ENCODE measurements at regions not wholly inside any gene's neighbourhood (a gene's known extent, or its start where the extent isn't known, plus 50 kb on each side); places are given as distances from the start of the nearest gene placed in this dataset.

DNA sequence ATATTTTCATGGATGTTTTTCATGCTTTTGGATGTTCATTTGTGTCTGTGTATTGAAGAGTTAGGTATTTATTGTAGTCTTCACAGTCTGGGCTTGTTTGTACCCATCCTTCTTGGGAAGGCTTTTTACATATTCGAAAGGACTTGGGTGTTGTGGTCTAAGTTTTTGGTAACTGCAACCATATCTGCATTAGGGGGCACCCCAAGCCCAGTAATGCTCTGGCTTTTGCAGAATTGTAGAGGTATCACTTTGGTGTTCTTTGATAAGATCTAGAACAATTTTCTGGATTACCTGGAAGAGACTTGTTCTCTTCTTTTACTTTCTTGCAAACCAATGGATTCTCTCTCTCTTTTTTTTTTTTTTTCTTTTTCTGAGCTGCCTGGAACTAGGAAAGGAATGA is 581.3 kb downstream of the DACH1 start:
- H3K4me1 ChIP-seq (ENCODE audit: control insufficient read depth in 1 of 2, insufficient read depth in 2 of 2, low read depth in 1 of 2, low read length in 1 of 2), result no peaks in the 10 kb centered on the region
- ChIA-PET POLR2A (no interaction called here), CTCF (interaction anchor here (0.6 to 1.6 kb wide), 2 partner anchors 338 to 1410 kb away, joined by 3 to 4 read pairs; no protein-coding TSS in a partner anchor)
- H3F3A ChIP-seq (replicated peaks; ENCODE audit: insufficient read depth), result no peaks in the 10 kb centered on the region
- no peaks in the 10 kb centered on the region for H3K27me3 ChIP-seq (ENCODE audit: insufficient read depth)
- H2AFZ ChIP-seq (ENCODE audit: low read depth), result no peak overlapping the region
- TF ChIP-seq, protein P1, sequence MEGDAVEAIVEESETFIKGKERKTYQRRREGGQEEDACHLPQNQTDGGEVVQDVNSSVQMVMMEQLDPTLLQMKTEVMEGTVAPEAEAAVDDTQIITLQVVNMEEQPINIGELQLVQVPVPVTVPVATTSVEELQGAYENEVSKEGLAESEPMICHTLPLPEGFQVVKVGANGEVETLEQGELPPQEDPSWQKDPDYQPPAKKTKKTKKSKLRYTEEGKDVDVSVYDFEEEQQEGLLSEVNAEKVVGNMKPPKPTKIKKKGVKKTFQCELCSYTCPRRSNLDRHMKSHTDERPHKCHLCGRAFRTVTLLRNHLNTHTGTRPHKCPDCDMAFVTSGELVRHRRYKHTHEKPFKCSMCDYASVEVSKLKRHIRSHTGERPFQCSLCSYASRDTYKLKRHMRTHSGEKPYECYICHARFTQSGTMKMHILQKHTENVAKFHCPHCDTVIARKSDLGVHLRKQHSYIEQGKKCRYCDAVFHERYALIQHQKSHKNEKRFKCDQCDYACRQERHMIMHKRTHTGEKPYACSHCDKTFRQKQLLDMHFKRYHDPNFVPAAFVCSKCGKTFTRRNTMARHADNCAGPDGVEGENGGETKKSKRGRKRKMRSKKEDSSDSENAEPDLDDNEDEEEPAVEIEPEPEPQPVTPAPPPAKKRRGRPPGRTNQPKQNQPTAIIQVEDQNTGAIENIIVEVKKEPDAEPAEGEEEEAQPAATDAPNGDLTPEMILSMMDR (IDR thresholded peaks at IDR 0.05), result peak; percentile 31
- TF ChIP-seq RFX5 (IDR thresholded peaks at IDR 0.05; ENCODE audit: low read length) (no peak), RAD21 (IDR thresholded peaks at IDR 0.05; ENCODE audit: low read length) (peak; percentile 49)
- TF ChIP-seq, protein P2, sequence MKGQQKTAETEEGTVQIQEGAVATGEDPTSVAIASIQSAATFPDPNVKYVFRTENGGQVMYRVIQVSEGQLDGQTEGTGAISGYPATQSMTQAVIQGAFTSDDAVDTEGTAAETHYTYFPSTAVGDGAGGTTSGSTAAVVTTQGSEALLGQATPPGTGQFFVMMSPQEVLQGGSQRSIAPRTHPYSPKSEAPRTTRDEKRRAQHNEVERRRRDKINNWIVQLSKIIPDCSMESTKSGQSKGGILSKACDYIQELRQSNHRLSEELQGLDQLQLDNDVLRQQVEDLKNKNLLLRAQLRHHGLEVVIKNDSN (IDR thresholded peaks at IDR 0.05; ENCODE audit: borderline replicate concordance, low read depth), result no peak
- H3K79me2 ChIP-seq (ENCODE audit: insufficient read depth), result no peaks in the 10 kb centered on the region
- H3K4me2 ChIP-seq, result no peak overlapping the region
- no peaks in the 10 kb centered on the region for H4K20me1 ChIP-seq (ENCODE audit: insufficient read depth)
- H3K9me2 ChIP-seq, result no peaks in the 10 kb centered on the region
- no peak overlapping the region for H3K27ac ChIP-seq (ENCODE audit: low read depth in 2 of 2, low read length in 1 of 2)
- H3K9ac ChIP-seq, result no peak overlapping the region
- DNase-seq, result no peak
- WGBS (ENCODE audit: low lambda C conversion rate), result 79% methylated on average over 1 of the region's 1 CpG
- no peaks in the 10 kb centered on the region for H3K36me3 ChIP-seq (replicated peaks in 1 of 2; ENCODE audit: control insufficient read depth in 1 of 2, insufficient read depth in 2 of 2, low read length in 1 of 2)
- H3K4me3 ChIP-seq (ENCODE audit: low read depth in 2 of 2, low read length in 1 of 2), result no peak overlapping the region
- no peaks in the 10 kb centered on the region for H3K9me3 ChIP-seq

DNA sequence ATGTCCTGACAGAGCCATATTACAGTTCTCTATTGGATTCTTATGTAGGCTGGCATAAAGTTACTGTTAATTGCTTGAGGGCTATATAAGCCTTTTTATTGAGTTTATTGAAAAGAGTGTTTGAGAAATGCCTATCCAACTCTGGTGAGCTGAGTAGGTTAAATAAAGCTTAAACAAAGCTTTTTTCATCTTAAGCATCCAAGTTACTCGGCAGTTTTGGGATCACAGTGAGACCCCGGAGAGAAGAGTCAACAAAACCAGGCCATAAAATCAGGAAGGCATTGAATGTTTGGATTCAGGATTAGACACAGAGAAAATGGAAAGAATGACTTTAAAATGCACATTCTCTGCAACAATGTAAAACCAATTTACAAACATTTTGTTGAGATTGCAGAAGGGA is 588.5 kb downstream of the DACH1 start:
- no peaks in the 10 kb centered on the region for H3K27me3 ChIP-seq (ENCODE audit: insufficient read depth)
- ChIA-PET POLR2A (no interaction called here), CTCF (no interaction called here)
- 58% methylated on average over 2 of the region's 2 CpGs for WGBS (ENCODE audit: low lambda C conversion rate)
- no peaks in the 10 kb centered on the region for H3K4me1 ChIP-seq (ENCODE audit: control insufficient read depth in 1 of 2, insufficient read depth in 2 of 2, low read depth in 1 of 2, low read length in 1 of 2)
- no peak for DNase-seq
- H3K9ac ChIP-seq, result no peak overlapping the region
- no peak overlapping the region for H2AFZ ChIP-seq (ENCODE audit: low read depth)
- H3K36me3 ChIP-seq (replicated peaks in 1 of 2; ENCODE audit: control insufficient read depth in 1 of 2, insufficient read depth in 2 of 2, low read length in 1 of 2), result no peaks in the 10 kb centered on the region
- H3K4me3 ChIP-seq (ENCODE audit: low read depth in 2 of 2, low read length in 1 of 2), result no peak overlapping the region
- H3K79me2 ChIP-seq (ENCODE audit: insufficient read depth), result no peaks in the 10 kb centered on the region
- H3F3A ChIP-seq (replicated peaks; ENCODE audit: insufficient read depth), result no peaks in the 10 kb centered on the region
- H4K20me1 ChIP-seq (ENCODE audit: insufficient read depth), result no peaks in the 10 kb centered on the region
- no peaks in the 10 kb centered on the region for H3K9me2 ChIP-seq
- H3K4me2 ChIP-seq, result no peak overlapping the region
- H3K27ac ChIP-seq (ENCODE audit: low read depth in 2 of 2, low read length in 1 of 2), result no peak overlapping the region
- TF ChIP-seq, protein P3, sequence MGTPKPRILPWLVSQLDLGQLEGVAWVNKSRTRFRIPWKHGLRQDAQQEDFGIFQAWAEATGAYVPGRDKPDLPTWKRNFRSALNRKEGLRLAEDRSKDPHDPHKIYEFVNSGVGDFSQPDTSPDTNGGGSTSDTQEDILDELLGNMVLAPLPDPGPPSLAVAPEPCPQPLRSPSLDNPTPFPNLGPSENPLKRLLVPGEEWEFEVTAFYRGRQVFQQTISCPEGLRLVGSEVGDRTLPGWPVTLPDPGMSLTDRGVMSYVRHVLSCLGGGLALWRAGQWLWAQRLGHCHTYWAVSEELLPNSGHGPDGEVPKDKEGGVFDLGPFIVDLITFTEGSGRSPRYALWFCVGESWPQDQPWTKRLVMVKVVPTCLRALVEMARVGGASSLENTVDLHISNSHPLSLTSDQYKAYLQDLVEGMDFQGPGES (IDR thresholded peaks at IDR 0.05; ENCODE audit: low read depth, low read length), result no peak
- no peak for TF ChIP-seq GABPA (IDR thresholded peaks at IDR 0.05; ENCODE audit: low read depth)
- no peak for TF ChIP-seq NRF1 (IDR thresholded peaks at IDR 0.05; ENCODE audit: low read depth, low read length)
- TF ChIP-seq, protein P4, sequence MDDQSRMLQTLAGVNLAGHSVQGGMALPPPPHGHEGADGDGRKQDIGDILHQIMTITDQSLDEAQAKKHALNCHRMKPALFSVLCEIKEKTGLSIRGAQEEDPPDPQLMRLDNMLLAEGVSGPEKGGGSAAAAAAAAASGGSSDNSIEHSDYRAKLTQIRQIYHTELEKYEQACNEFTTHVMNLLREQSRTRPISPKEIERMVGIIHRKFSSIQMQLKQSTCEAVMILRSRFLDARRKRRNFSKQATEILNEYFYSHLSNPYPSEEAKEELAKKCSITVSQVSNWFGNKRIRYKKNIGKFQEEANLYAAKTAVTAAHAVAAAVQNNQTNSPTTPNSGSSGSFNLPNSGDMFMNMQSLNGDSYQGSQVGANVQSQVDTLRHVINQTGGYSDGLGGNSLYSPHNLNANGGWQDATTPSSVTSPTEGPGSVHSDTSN (IDR thresholded peaks at IDR 0.05), result no peak
- no peak for TF ChIP-seq TEAD4 (IDR thresholded peaks at IDR 0.05; ENCODE audit: borderline replicate concordance, insufficient read depth)
- TF ChIP-seq RCOR1 (IDR thresholded peaks at IDR 0.05; ENCODE audit: low read length), result no peak
- no peak for TF ChIP-seq EP300 (IDR thresholded peaks at IDR 0.05; ENCODE audit: borderline replicate concordance in 1 of 2, low read depth in 1 of 2, low read length in 1 of 2)
- TF ChIP-seq SIN3A (IDR thresholded peaks at IDR 0.05; ENCODE audit: borderline replicate concordance, low read depth, low read length), result no peak
- no peak for TF ChIP-seq RXRA (IDR thresholded peaks at IDR 0.05; ENCODE audit: borderline replicate concordance, low read depth)
- TF ChIP-seq POLR2AphosphoS5 (IDR thresholded peaks at IDR 0.05; ENCODE audit: low read depth, low read length), result no peak
- TF ChIP-seq SMC3 (IDR thresholded peaks at IDR 0.05; ENCODE audit: low read depth, low read length), result no peak
- TF ChIP-seq NFIC (IDR thresholded peaks at IDR 0.05; ENCODE audit: borderline replicate concordance), result no peak
- no peak for TF ChIP-seq RFX5 (IDR thresholded peaks at IDR 0.05; ENCODE audit: low read length)
- TF ChIP-seq MXI1 (IDR thresholded peaks at IDR 0.05; ENCODE audit: low read depth, low read length), result no peak
- no peak for TF ChIP-seq FOXJ3 (CRISPR knock-in tag; IDR thresholded peaks at IDR 0.05)
- TF ChIP-seq, protein P1 (IDR thresholded peaks at IDR 0.05), result no peak
- no peaks in the 10 kb centered on the region for H3K9me3 ChIP-seq
